Neural progenitor cell (in vitro differentiated cells): ENCODE measurements at regions not wholly inside any gene's neighbourhood (a gene's known extent, or its start where the extent isn't known, plus 50 kb on each side); places are given as distances from the start of the nearest gene placed in this dataset.

Source experiments
- DNase-seq: peaks from one replicate; pipeline ENCODE4 v3.0.0-alpha.2; 2016; ENCODE audit warnings: low spot score
- H2AFZ ChIP-seq: fragments of 200-600 bp; sonication (generic); replicated peaks from 2 replicates; pipeline ENCODE4 v1.6.1; 2016; ENCODE audit warnings: antibody characterized with exemption
- H3F3A ChIP-seq: fragments of 200-600 bp; sonication (generic); 2 replicates; pipeline ENCODE4 v1.6.1; 2016; ENCODE audit warnings: antibody characterized with exemption, low read depth
- H3K27ac ChIP-seq: fragments of 200-600 bp; sonication (generic); 2 replicates; pipeline ENCODE4 v1.5.1; 2016; ENCODE audit warnings: mild to moderate bottlenecking
- H3K27me3 ChIP-seq: fragments of 200-600 bp; sonication (generic); 2 replicates; pipeline ENCODE4 v1.6.1; 2016; ENCODE audit warnings: mild to moderate bottlenecking, moderate library complexity
- H3K36me3 ChIP-seq: fragments of 200-600 bp; sonication (generic); 2 replicates; pipeline ENCODE4 v1.5.1; 2016
- H3K4me1 ChIP-seq: fragments of 200-600 bp; sonication (generic); 2 replicates; pipeline ENCODE4 v1.6.1; 2016; ENCODE audit warnings: mixed run types
- H3K4me2 ChIP-seq: fragments of 200-600 bp; sonication (generic); 2 replicates; pipeline ENCODE4 v1.6.1; 2016
- H3K4me3 ChIP-seq: fragments of 200-600 bp; sonication (generic); 2 replicates; pipeline ENCODE4 v1.5.1; 2016
- H3K79me2 ChIP-seq: fragments of 200-600 bp; sonication (generic); 2 replicates; pipeline ENCODE4 v1.6.1; 2016; ENCODE audit warnings: low read depth
- H3K9ac ChIP-seq: fragments of 200-600 bp; sonication (generic); 2 replicates; pipeline ENCODE4 v1.6.1; 2016
- H3K9me3 ChIP-seq: fragments of 200-600 bp; sonication (generic); 2 replicates; pipeline ENCODE4 v1.5.1; 2016; ENCODE audit warnings: low read depth
- H4K20me1 ChIP-seq: fragments of 200-600 bp; sonication (generic); 2 replicates; pipeline ENCODE4 v1.6.1; 2016; ENCODE audit warnings: low read depth
- H3K27ac Mint-ChIP-seq: 3 replicates; pipeline ENCODE4 v1.8.0; 2021; ENCODE audit warnings: mixed read lengths
- H3K27me3 Mint-ChIP-seq: 2 replicates; pipeline ENCODE4 v1.8.0; 2022; ENCODE audit warnings: low read depth, mild to moderate bottlenecking, inconsistent platforms, moderate library complexity, mixed read lengths; ENCODE audit not compliant: insufficient read depth
- H3K36me3 Mint-ChIP-seq: 3 replicates; pipeline ENCODE4 v1.8.0; 2021; ENCODE audit warnings: mixed read lengths
- H3K4me1 Mint-ChIP-seq: 3 replicates; pipeline ENCODE4 v1.8.0; 2021; ENCODE audit warnings: mixed read lengths
- H3K4me3 Mint-ChIP-seq: 3 replicates; pipeline ENCODE4 v1.8.0; 2021; ENCODE audit warnings: mild to moderate bottlenecking, moderate library complexity, mixed read lengths
- H3K9me3 Mint-ChIP-seq: 3 replicates; pipeline ENCODE4 v1.8.0; 2020; ENCODE audit warnings: mixed read lengths
- CTCF ChIP-seq: fragments of 200-600 bp; sonication (generic); IDR thresholded peaks from 2 replicates; pipeline ENCODE4 v1.5.1; 2017; ENCODE audit warnings: antibody characterized with exemption, mild to moderate bottlenecking
- EZH2 ChIP-seq: fragments of 200-600 bp; sonication (generic); IDR thresholded peaks from 2 replicates; pipeline ENCODE4 v1.6.1; 2017; ENCODE audit warnings: antibody characterized with exemption, mild to moderate bottlenecking, moderate library complexity
- EZH2phosphoT487 ChIP-seq: fragments of 200-600 bp; sonication (generic); IDR thresholded peaks from 2 replicates; pipeline ENCODE4 v1.6.1; 2017; ENCODE audit warnings: antibody characterized with exemption

- no peaks in the 10 kb centered on the region for H3K9me3 Mint-ChIP-seq
Measured at GRCh38 chr7:156017431-156017830, 205.2 kb upstream of the SHH start.

GRCh38 chr7:156015237-156016020 is 203.2 kb upstream of the SHH start:
- Histone ChIP-seq H4K20me1 (no peaks in the 10 kb centered on the region), H3K9ac (no peak overlapping the region), H3F3A (no peaks in the 10 kb centered on the region), H3K27ac (no peak overlapping the region), H3K9me3 (no peaks in the 10 kb centered on the region), H3K36me3 (no peaks in the 10 kb centered on the region), H3K79me2 (no peaks in the 10 kb centered on the region), H3K27me3 (no peaks in the 10 kb centered on the region), H3K4me1 (no peaks in the 10 kb centered on the region), H3K4me3 (no peak overlapping the region), H2AFZ (no peak overlapping the region), H3K4me2 (no peak overlapping the region)
- TF ChIP-seq EZH2, result no peak
- no peak for TF ChIP-seq CTCF
- no peak for TF ChIP-seq EZH2phosphoT487
- Mint-ChIP-seq H3K27ac (no peak overlapping the region), H3K36me3 (no peaks in the 10 kb centered on the region), H3K9me3 (no peaks in the 10 kb centered on the region), H3K4me1 (peaks cover 4% of the 10 kb centered on the region), H3K4me3 (no peak overlapping the region), H3K27me3 (peaks cover 5% of the 10 kb centered on the region)
- no peak for DNase-seq

More at GRCh38 chr7:156017431-156017830, 205.2 kb upstream of the SHH start:
- Histone ChIP-seq H3K4me1 (no peaks in the 10 kb centered on the region), H2AFZ (no peak overlapping the region), H3K27ac (no peak overlapping the region), H3K4me3 (no peak overlapping the region), H3K9ac (no peak overlapping the region), H3K27me3 (no peaks in the 10 kb centered on the region), H3K9me3 (no peaks in the 10 kb centered on the region), H4K20me1 (no peaks in the 10 kb centered on the region), H3K36me3 (no peaks in the 10 kb centered on the region), H3F3A (no peaks in the 10 kb centered on the region), H3K79me2 (no peaks in the 10 kb centered on the region), H3K4me2 (no peak overlapping the region)
- no peak for TF ChIP-seq CTCF
- no peak for TF ChIP-seq EZH2
- no peak for TF ChIP-seq EZH2phosphoT487
- Mint-ChIP-seq H3K27me3 (peaks cover 7% of the 10 kb centered on the region), H3K27ac (no peak overlapping the region), H3K4me3 (no peak overlapping the region), H3K36me3 (no peaks in the 10 kb centered on the region), H3K4me1 (peaks cover 4% of the 10 kb centered on the region)
- DNase-seq, result no peak

- peaks cover under 1% of the 10 kb centered on the region for H3K9me3 Mint-ChIP-seq
- Histone ChIP-seq H3K27ac (no peak overlapping the region), H3K27me3 (no peaks in the 10 kb centered on the region), H2AFZ (no peak overlapping the region), H3K4me3 (no peak overlapping the region), H3K79me2 (no peaks in the 10 kb centered on the region), H3K4me1 (no peaks in the 10 kb centered on the region), H3K9me3 (no peaks in the 10 kb centered on the region), H3K36me3 (no peaks in the 10 kb centered on the region), H3K9ac (no peak overlapping the region), H3K4me2 (no peak overlapping the region), H3F3A (no peaks in the 10 kb centered on the region), H4K20me1 (no peaks in the 10 kb centered on the region)
- peaks cover 2% of the 10 kb centered on the region for H3K27me3 Mint-ChIP-seq
- no peak for DNase-seq
- no peak for TF ChIP-seq CTCF
- TF ChIP-seq EZH2, result no peak
- peaks cover 4% of the 10 kb centered on the region for H3K4me1 Mint-ChIP-seq
- H3K27ac Mint-ChIP-seq, result no peak overlapping the region
- no peak overlapping the region for H3K4me3 Mint-ChIP-seq
- H3K36me3 Mint-ChIP-seq, result no peaks in the 10 kb centered on the region
Measured at GRCh38 chr7:156014808-156015207, 202.5 kb upstream of the SHH start.
